ENCODE measurements at regions not wholly inside any gene's neighbourhood (a gene's known extent, or its start where the extent isn't known, plus 50 kb on each side); places are given as distances from the start of the nearest gene placed in this dataset.

- Mint-ChIP-seq H3K4me1 (peaks cover 6% of the 10 kb centered on the region), H3K36me3 (no peaks in the 10 kb centered on the region), H3K27ac (no peak overlapping the region), H3K9me3 (peaks cover 10% of the 10 kb centered on the region), H3K4me3 (no peak overlapping the region), H3K27me3 (ENCODE audit: low read depth) (no peaks in the 10 kb centered on the region)
- POLR2A ChIA-PET = no interaction called here
- CTCF ChIA-PET = no interaction called here
- DNase-seq (ENCODE audit: low spot score) (no peak), ATAC-seq (no peak)
- TF ChIP-seq ATF2 (CRISPR knock-in tag; IDR thresholded peaks at IDR 0.05; ENCODE audit: borderline replicate concordance, low read depth) = no peak
- TF ChIP-seq ZNF281 (CRISPR knock-in tag; IDR thresholded peaks at IDR 0.05) = no peak
- TF ChIP-seq GTF2I (CRISPR knock-in tag; conservative IDR thresholded peaks at IDR 0.05) = no peak
- TF ChIP-seq JUN (CRISPR knock-in tag; IDR thresholded peaks at IDR 0.05) = no peak
- no peak for TF ChIP-seq AFF4 (CRISPR knock-in tag; IDR thresholded peaks at IDR 0.05; ENCODE audit: borderline replicate concordance)
- no peak for TF ChIP-seq CTCF (IDR thresholded peaks at IDR 0.05)
- no peak for TF ChIP-seq ZNF317 (CRISPR knock-in tag; IDR thresholded peaks at IDR 0.05; ENCODE audit: borderline replicate concordance, low read depth)
- TF ChIP-seq FOXP4 (CRISPR knock-in tag; IDR thresholded peaks at IDR 0.05) = no peak
- TF ChIP-seq E2F4 (CRISPR knock-in tag; IDR thresholded peaks at IDR 0.05; ENCODE audit: borderline replicate concordance, low read depth) = no peak
- no peak for TF ChIP-seq CREB1 (CRISPR knock-in tag; IDR thresholded peaks at IDR 0.05)
- TF ChIP-seq OVOL2 (CRISPR knock-in tag; IDR thresholded peaks at IDR 0.05; ENCODE audit: borderline replicate concordance) = no peak
- TF ChIP-seq ZNF263 (CRISPR knock-in tag; IDR thresholded peaks at IDR 0.05; ENCODE audit: low read depth) = no peak
- no peak for TF ChIP-seq ZBTB21 (CRISPR knock-in tag; IDR thresholded peaks at IDR 0.05; ENCODE audit: borderline replicate concordance)
- no peak for TF ChIP-seq HMGA2 (CRISPR knock-in tag; IDR thresholded peaks at IDR 0.05)
- TF ChIP-seq PREB (CRISPR knock-in tag; IDR thresholded peaks at IDR 0.05; ENCODE audit: borderline replicate concordance) = no peak
- TF ChIP-seq ZNF512 (CRISPR knock-in tag; IDR thresholded peaks at IDR 0.05; ENCODE audit: borderline replicate concordance) = no peak
Measured at GRCh38 chr11:91904792-91905785, 319.5 kb upstream of the FAT3 start.
